Kidney tubule cell (primary cell): ENCODE measurements at regions not wholly inside any gene's neighbourhood (a gene's known extent, or its start where the extent isn't known, plus 50 kb on each side); places are given as distances from the start of the nearest gene placed in this dataset.
"Not testable (repeated sequence)": the region's sequence is repeated elsewhere in the genome, so short reads cannot be mapped to it uniquely, and the experiment has no call there.

Experiments
- DNase-seq: peaks from one replicate; pipeline ENCODE4 v3.0.0-alpha.2; 2018; ENCODE audit warnings: low spot score

GRCh38 chr5:112534067-112534583 is 115.0 kb upstream of the EPB41L4A start:
- no peak for DNase-seq

GRCh38 chr5:112534611-112535255 is 115.7 kb upstream of the EPB41L4A start:
- no peak for DNase-seq

- no peak for DNase-seq
These were observed 116.3 kb upstream of the EPB41L4A start for GRCh38 chr5:112535356-112535755.

- not testable (repeated sequence) for DNase-seq
These were observed 125.5 kb upstream of the EPB41L4A start for GRCh38 chr5:112544558-112544957.

- DNase-seq: peak; percentile 68
These were observed 128.0 kb upstream of the EPB41L4A start for GRCh38 chr5:112546946-112547592.

GRCh38 chr5:112548246-112548881 is 129.3 kb upstream of the EPB41L4A start:
- peak; percentile 79 for DNase-seq

- DNase-seq: no peak
These were observed 130.1 kb upstream of the EPB41L4A start for GRCh38 chr5:112549127-112549526.

- no peak for DNase-seq
These were observed 130.6 kb upstream of the EPB41L4A start for GRCh38 chr5:112549605-112550166.

- peak; percentile 60 for DNase-seq
These were observed 132.4 kb upstream of the EPB41L4A start for GRCh38 chr5:112551419-112552032.

- DNase-seq: no peak
These were observed 133.1 kb upstream of the EPB41L4A start for GRCh38 chr5:112552216-112552615.

GRCh38 chr5:112552791-112553190 is 133.7 kb upstream of the EPB41L4A start:
- no peak for DNase-seq

GRCh38 chr5:112554101-112554977 is 135.3 kb upstream of the EPB41L4A start:
- DNase-seq: no peak

GRCh38 chr5:112555197-112555596 is 136.1 kb upstream of the EPB41L4A start:
- DNase-seq: no peak

- DNase-seq: peak; percentile 38
These were observed 136.6 kb upstream of the EPB41L4A start for GRCh38 chr5:112555691-112556090.

- peak; percentile 13 for DNase-seq
These were observed 140.4 kb upstream of the EPB41L4A start for GRCh38 chr5:112559501-112559900.

- no peak for DNase-seq
These were observed 141.3 kb upstream of the EPB41L4A start for GRCh38 chr5:112560371-112560770.

GRCh38 chr5:112563169-112563826 is 144.2 kb upstream of the EPB41L4A start:
- DNase-seq: no peak

- DNase-seq: no peak
These were observed 147.2 kb upstream of the EPB41L4A start for GRCh38 chr5:112566251-112566650.

- DNase-seq: no peak
These were observed 150.5 kb upstream of the EPB41L4A start for GRCh38 chr5:112569596-112569995.

GRCh38 chr5:112570708-112571444 is 151.8 kb upstream of the EPB41L4A start:
- no peak for DNase-seq
